NOMO-1 treated with DMSO at 0.1 percent for 48 hours (cell line): ENCODE measurements at regions not wholly inside any gene's neighbourhood (a gene's known extent, or its start where the extent isn't known, plus 50 kb on each side); places are given as distances from the start of the nearest gene placed in this dataset.
A peak's percentile ranks its signal among the peaks of the same experiment; 100 is the strongest.

Experiments
- DNase-seq: peaks from one replicate; lab custom pipeline; 2025; ENCODE audit not compliant: unreplicated experiment; lab: John Stamatoyannopoulos, UW

DNA sequence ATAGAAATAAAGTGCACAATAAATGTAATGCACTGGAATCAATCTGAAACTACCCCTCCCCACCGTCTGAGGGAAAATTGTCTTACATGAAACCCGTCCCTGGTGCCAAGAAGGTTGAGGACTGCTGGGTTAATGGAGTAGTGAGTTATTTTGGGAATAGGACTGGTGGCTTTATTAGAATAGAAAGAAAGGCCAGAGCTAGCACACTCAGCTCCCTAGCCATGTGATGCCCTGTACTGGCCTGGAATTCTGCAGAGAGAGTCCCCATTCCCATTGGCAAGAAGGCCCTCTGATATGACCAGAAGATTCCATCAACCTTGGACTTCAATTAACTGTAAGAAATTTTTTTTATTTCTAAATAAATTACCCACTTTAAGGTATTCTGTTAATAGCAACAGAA is 393.5 kb upstream of the PCDH9 start:
- no peak for DNase-seq

DNA sequence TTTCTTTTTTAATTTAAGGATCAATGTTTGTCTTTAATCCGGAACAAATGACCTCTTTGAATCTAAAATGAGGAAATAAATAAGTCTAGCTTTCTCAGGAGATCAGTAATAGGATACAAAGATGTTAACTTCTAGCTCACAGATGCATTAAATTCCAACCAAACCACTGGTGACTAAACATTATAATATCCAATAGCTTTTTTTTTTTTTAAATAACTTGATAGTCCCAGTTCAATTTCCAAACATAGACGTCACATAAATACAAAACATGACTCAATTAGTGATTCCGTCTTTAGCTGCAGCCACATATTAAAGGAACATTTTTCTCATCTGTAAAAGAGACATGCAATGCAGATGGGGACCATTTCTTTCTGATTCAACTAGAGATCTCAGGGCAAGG is 390.5 kb upstream of the PCDH9 start:
- peak; percentile 1 for DNase-seq

DNA sequence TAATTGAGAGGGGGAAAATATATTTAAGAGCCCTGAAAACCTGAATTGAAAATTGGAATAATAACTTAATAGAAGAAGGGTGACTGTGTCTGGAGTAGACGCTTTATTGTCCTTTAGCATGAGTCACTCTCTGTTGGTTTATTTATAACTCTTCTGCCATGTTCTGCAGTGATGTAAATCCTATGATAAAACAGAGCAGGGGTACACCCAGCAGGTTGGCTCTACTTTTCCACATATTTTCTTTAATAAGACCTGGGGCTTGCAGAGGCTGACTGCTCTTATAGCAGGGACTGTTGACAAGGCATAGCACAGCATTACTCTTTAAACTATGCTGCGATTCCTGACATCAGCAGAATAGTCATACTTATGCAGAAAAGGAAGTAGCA is 389.9 kb upstream of the PCDH9 start:
- DNase-seq: peak; percentile 51

DNA sequence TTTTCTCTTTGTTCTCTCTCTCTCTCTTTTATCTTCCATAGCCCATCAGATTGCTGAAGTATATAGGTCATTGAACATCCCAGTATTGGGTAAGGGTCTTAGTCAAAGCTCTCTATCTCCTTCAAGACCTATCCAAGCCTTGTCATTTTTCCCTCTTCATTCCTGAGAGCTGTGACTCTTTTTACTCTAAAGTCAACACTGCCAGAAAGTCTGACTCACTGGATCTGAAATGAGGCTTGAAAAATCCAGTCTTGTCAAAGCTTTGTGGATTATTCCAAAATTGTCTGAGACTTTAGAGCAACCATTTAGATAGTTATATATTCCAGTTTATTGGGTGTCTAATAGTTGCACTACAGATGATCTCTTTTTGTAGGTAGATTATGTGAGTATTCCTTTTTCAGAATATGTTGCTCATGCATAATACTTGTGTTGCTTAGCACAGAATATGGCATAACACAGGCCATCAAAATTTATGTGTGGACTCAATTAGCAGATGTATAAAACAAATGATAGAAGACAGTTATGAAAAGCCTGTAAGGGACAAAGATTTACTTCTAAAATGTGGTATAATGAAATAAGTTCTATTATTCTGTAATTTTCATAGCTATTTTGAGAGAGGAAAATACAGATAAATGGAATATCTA is 389.3 kb upstream of the PCDH9 start:
- no peak for DNase-seq

DNA sequence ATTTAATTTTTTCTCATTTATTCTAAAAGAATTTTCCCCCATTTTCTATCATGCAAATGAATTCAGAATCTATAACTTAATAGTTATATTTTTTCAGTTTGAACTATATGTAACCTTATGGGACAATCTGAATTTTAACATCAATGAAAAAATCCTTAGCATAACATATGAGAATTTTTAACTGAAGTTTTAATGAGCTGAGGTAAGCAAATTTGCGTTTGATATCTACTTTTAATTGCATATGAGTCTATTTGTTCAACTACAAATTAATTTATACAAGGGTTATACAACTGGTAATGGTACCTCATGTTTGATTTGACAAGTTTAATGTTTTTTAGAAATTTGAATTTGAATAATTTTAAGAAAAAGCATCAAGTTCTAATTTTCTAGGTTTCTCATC is 384.4 kb upstream of the PCDH9 start:
- DNase-seq: no peak

DNA sequence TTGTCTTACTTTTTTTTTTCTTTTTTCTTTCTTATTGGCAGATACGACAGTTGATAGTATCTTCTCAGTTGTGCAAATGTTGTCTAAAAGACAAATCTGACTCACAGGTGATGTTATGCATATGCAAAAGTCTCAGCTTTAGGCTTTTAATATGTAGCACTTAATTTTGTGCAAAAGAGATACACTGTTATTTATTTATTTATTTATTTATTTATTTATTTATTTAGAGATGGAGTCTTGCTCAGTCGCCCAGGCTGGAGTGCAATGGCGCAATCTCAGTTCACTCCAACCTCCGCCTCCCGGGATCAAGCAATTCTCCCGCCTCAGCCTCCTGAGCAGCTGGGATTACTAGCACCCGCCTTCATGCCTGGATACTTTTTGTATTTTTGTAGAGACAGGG is 383.9 kb upstream of the PCDH9 start:
- DNase-seq: no peak

DNA sequence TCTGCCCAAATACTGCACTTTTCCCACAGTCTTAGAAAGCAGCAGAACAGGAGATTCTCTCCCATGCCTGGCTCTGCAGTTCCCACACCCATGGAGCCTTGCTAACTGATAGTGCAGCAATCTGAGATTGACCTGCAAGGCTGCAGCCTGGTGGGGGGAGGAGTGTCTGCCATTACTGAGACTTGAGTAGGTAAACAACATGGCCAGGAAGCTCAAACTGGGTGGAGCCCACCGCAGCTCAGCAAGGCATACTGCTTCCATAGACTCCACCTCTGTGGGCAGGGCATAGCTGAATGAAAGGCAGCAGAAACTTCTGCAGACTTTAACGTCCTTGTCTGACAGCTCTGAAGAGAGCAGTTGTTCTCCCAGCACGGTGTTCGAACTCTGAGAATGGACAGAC is 358.5 kb upstream of the PCDH9 start:
- DNase-seq: no peak

DNA sequence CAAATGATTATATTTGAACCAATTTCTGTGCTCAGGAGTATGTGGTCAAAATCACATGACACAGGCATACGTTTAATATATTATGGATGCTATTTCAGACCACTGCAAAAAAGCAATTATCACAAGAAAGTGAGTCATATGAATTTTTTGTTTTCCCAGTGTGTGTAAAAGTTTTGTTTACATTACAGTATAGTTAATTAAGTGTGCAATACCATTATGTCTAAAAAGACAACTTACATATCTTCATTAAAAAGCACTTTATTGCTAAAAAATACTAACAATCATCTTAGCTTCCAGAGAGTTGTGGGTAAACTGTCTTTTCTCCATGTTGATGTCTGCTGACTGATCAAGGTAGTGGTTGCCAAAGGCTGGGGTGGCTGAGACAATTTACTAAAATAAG is 347.2 kb upstream of the PCDH9 start:
- DNase-seq: no peak

DNA sequence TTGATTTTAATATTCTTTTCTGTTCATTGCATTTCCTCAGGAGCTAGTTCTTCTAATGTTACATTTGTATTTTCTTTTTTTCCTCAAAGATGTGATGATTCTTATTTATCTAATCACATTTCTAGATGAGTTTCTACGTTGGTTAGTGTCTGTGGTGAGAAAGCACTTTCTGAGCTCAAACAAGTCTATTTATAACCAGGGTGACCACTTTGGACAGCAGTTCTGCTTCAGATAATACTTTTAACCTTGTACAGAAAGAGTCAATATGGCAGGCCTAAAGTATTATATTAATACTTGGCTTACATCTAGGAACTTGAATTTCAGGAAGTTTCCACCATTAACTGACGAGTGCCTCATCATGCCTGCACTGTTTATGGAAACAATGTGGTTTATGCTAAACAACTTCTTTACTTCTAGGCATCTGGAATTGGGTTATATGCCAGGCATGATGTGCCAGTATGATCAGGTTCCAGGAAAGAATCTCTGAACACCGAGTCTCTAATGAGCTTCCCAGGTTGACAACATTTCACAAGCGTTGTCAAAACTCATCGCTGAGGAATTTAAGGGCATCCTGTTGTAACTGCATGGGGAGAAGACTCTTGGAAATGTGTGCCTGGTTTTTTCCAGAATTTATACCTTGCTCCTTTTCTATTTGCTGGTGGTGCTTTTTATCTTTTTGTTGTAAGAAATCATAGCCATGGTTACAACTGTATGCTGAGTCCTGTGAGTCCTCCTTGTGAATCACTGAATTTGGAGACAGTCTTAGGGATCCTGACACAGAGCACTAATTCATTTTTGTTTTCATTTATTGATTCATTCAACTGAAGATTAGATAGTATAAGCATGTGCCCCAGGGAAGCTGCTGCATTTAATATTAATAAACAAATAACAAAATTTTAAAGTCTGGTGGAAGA is 344.4 kb upstream of the PCDH9 start:
- no peak for DNase-seq

DNA sequence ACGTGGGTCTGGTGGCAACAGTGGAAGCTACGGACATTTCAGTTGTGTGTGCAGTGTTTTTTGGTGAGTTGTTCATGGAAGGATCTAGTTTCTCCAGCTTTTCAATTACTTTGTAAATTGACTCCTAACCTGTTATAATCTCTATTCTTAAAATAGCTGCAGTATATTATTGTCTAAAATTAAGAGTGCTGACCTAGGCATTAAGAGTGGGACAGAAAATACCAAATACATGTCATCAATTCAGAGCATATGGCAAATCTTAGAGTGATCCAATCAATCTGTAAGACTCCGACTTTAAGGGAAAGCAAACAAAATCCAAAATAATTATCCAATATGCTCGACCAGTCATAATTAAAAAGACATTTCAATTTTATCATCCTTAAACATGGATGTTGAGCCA is 338.1 kb upstream of the PCDH9 start:
- DNase-seq: no peak

DNA sequence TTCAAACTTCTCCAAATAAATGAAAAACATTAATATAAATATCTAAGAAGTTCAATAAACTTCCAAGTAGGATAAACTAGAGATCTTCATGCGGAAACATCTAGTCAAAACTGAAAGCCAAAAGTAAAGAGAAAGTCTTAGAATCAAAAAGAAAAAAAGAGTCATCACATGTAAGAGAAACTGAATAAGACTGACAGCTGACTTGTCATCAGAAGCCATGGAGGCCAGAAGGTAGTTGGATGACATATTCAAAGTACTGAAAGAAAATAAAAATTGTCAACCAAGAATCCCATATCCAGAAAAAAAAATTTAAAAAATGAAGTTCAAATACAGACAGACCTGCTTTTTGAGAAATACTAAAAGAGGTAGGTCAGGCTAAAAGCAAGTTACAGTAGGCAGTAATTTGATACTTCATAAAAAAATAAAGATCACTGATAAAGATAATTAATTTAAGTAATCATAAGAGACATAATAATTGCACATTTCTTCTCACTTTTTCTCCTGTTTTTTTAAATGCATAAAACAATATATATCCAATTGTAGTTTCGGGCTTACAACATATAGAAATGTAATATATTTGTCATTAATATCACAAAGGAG is 327.6 kb upstream of the PCDH9 start:
- DNase-seq: peak; percentile 15

DNA sequence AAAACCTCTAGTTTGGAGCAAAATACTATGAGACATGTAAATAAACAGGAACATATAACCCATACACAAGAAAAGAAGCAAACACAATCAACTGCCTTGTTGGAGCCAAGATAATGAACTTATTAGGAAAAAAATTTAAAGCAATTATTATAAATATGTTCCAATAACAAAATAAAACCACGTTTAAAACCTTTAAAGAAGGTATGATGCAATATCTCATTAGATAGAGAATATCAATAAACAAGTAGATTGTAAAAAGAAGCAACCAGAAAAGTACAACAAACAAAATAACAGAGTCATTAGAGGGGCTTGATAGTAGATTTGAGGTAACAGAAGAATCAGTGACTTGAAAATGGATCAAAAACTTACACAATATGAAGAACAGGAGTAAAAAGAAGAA is 327.0 kb upstream of the PCDH9 start:
- no peak for DNase-seq

DNA sequence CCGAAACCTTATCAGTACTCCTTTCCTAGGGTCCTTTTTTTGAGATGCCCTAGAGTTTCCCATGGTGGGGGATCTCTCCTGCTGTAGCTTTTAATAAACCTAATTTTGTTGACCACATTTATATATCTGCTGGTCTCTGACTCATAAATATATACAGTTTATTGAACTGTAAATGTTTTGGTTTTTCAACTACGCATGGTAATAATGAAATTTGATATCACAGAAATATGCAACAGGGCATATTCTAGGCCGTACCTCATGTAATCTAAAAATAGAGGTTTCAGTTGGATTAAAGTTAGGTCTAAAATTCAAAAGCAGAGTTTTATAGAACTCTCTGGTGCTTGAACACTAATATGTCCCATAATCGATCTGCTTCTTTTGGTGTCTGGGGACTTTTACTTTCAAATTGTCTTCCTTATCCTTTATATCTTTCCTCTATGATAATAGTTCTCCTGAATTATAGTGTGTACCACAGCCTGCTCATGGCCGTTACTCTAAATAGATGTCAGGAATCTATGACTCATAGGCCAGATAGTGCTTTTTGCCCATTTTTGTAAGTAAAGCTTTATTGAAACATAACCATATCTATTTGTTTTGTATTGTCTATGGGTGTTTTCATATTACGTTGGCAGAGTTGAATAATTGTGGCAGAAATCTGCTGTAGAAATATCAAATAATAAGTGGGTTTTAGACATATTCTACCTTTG is 324.8 kb upstream of the PCDH9 start:
- no peak for DNase-seq

DNA sequence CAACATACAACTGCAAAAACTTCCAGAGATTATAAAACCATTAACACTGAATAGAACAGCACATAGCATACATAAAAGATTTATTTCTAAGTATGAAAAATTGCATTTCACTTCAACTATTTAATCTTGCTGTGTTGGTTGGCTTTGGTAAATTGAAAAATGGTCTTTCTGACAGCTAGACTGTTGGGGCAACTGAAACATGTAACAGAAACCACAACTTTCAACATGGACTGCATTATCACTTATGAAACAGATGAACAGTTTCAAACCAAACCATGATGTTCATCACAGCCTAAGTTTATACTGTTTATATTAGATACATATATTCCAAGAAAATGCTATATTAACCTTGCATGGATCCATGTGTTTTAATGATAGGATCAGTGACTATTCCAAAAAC is 324.1 kb upstream of the PCDH9 start:
- peak; percentile 59 for DNase-seq

DNA sequence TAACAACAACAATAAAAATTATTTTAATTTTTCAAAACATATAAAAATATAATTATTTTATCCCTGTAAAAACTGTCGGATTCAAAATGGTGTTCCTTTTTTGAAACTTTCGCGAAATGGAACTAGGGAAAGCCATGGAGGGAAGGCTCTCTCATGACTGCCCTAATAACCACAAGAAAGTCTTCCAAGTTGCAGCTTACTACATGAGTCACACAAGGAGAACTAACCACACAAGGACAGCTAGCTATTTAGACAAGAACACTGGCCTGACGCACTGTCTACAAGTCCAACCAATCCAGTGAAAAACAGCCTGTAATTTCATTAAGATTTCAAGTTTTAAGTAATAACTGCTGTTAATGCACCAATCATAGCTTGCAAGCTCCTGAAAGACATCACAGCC is 319.2 kb upstream of the PCDH9 start:
- DNase-seq: peak; percentile 30

DNA sequence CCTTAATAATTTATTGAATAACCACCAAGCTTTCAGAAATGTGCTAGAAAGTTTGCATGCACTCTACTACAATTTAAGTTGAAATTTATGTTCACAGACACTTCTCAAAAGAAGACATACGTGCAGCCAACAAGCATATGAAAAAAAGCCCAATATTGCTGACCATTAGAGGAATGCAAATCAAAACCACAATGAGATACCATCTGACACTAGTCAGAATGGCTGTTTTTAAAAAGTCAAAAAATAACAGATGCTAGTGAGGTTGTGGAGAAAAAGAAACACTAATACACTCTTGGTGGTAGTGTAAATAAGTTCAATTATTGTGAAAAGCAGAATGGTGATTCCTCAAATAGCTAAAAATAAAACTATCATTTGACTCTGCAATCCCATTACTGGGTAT is 308.8 kb upstream of the PCDH9 start:
- no peak for DNase-seq

DNA sequence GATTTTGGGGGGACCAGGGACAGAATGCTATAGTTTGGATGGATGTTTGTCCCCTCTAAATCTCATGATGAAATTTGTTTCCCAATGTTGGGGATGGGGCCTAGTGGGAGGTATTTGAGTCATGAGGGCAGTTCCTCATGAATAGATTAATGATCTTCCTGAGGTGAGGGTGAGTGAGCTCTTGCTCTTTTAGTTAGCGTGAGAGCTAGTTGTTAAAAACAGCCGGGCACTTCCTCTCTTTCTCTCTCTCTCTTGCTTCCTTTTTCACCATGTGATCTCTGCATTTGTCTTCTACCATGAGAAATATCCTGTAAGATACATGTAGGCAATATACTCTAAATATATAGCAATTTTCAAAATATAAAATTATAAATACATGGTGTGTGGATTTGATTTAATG is 290.8 kb upstream of the PCDH9 start:
- DNase-seq: peak; percentile 93

DNA sequence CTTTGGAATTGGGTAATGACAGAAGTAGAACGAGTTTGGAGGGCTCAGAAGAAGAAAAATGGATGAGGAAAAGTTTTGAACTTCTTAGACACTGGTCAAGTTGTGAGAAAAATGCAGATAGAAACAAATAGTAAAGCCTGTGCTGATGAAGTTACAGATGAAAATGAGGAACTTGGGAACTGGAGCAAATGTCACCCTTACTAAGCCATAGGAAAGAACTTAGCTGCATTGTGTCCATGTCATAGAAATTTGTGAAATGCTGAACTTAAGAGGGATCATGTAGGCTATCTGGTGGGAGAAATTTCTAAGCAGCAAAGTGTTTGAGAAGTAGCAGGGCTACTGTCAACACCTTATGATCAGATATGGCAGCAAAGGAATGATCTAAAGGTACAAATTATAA is 289.2 kb upstream of the PCDH9 start:
- peak; percentile 65 for DNase-seq

DNA sequence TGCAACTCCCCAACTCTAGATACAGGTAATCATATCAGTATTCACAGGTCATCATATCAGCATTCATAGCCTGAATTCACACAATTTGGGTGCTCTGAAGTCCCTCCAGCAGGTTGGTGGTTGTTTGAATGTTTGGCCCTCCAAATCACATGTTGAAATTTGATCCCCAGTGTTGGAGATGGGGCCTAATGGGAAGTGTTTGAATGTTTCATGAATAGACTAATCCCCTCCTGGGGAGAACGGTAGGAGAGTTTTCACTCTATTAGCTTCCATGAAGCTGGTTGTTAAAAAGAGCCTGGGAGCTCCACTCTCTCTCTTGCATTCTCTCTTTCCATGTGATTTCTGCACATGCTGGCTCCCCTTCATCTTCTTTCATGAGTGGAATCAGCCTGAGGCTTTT is 288.6 kb upstream of the PCDH9 start:
- no peak for DNase-seq

DNA sequence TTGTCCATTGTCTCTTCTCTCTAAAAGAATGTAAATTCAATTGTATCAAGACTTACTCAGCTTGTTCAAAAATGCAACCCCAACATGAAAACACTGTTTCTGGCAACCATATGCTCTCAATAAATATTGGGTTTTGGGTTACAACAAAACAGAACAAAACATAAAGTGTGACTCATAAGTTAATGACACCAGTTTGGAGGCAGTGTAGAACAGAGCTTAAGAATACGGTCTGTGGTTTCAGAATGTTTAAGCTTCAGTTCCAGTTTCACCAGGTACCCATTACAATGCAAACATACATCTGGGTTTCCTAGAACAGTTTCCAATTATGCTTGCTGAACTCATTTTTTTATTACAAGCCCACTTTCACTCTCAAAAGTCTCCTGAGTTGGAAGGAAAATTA is 285.8 kb upstream of the PCDH9 start:
- DNase-seq: peak; percentile 67

DNA sequence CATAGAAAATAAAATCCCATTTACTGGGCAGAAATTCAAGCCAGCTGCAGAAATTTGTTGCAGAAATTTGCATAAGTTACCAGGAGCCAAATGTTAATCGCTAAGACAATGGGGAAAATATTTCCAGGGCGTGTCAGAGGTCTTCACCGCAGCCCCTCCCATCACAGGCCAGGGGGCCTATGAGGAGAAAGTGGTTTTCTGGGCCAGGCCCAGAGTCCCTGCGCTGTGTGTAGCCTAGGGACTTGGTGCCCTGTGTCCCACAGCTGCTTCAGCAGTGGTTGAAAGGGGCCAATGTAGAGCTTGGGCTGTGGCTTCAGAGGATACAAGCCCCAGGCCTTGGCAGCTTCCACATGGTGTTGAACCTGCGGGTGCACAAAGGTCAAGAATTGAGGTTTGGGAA is 278.9 kb upstream of the PCDH9 start:
- DNase-seq: no peak

DNA sequence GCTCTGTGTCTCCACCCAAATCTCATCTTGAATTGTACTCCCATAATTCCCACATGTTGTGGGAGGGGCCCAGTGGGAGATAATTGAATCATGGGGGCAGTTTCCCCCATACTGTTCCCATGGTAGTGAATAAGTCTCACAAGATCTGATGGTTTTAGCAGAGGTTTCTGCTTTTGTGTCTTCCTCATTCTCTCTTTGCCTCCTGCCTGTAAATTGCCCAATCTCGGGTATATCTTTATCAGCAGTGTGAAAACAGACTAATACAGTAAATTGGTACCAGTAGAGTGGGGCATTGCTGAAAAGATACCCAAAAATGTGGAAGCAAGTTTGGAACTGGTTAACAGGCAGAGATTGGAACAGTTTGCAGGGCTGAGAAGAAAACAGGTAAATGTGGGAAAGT is 278.1 kb upstream of the PCDH9 start:
- DNase-seq: peak; percentile 21
